ENCODE measurements at regions not wholly inside any gene's neighbourhood (a gene's known extent, or its start where the extent isn't known, plus 50 kb on each side); places are given as distances from the start of the nearest gene placed in this dataset.

GRCh38 chr20:57804470-57805250 lies 94.8 kb upstream of the PMEPA1 start:
- no peak for TF ChIP-seq CTCF (IDR thresholded peaks at IDR 0.05; ENCODE audit: low read depth, low read length)
- ChIA-PET CTCF (no interaction called here), POLR2A (no interaction called here)
- no peak overlapping the region for H3K4me3 ChIP-seq (ENCODE audit: low read depth, low read length)
- H3K9me3 ChIP-seq (ENCODE audit: control insufficient read depth, insufficient read depth, low read length): no peaks in the 10 kb centered on the region; the same call in 1 of the 2 replicates
- H3K27ac ChIP-seq (ENCODE audit: low read depth, low read length): no peak overlapping the region
- H3K27me3 ChIP-seq (ENCODE audit: control insufficient read depth, insufficient read depth, low read length): peaks cover 16% of the 10 kb centered on the region
- DNase-seq (ENCODE audit: low read depth, low spot score): no peak

GRCh38 chr20:57803508-57804005 lies 93.7 kb upstream of the PMEPA1 start:
- ChIA-PET POLR2A (no interaction called here), CTCF (no interaction called here)
- no peaks in the 10 kb centered on the region; the same call in 1 of the 2 replicates for H3K9me3 ChIP-seq (ENCODE audit: control insufficient read depth, insufficient read depth, low read length)
- DNase-seq (ENCODE audit: low read depth, low spot score): no peak
- H3K27me3 ChIP-seq (ENCODE audit: control insufficient read depth, insufficient read depth, low read length): peaks cover 16% of the 10 kb centered on the region
- H3K27ac ChIP-seq (ENCODE audit: low read depth, low read length): no peak overlapping the region
- no peak overlapping the region for H3K4me3 ChIP-seq (ENCODE audit: low read depth, low read length)
- TF ChIP-seq CTCF (IDR thresholded peaks at IDR 0.05; ENCODE audit: low read depth, low read length): no peak

GRCh38 chr20:57802765-57803507 lies 93.1 kb upstream of the PMEPA1 start:
- no peak for DNase-seq (ENCODE audit: low read depth, low spot score)
- CTCF ChIA-PET: no interaction called here
- TF ChIP-seq CTCF (IDR thresholded peaks at IDR 0.05; ENCODE audit: low read depth, low read length): no peak
- H3K27me3 ChIP-seq (ENCODE audit: control insufficient read depth, insufficient read depth, low read length): peaks cover 12% of the 10 kb centered on the region
- no peak overlapping the region for H3K27ac ChIP-seq (ENCODE audit: low read depth, low read length)
- no peak overlapping the region for H3K4me3 ChIP-seq (ENCODE audit: low read depth, low read length)
- POLR2A ChIA-PET: no interaction called here
- H3K9me3 ChIP-seq (ENCODE audit: control insufficient read depth, insufficient read depth, low read length): no peaks in the 10 kb centered on the region; the same call in 1 of the 2 replicates

- Histone ChIP-seq H3K9me3 (ENCODE audit: control insufficient read depth, insufficient read depth, low read length) (no peaks in the 10 kb centered on the region; the same call in 1 of the 2 replicates), H3K27me3 (ENCODE audit: control insufficient read depth, insufficient read depth, low read length) (peaks cover 9% of the 10 kb centered on the region), H3K4me3 (ENCODE audit: low read depth, low read length) (no peak overlapping the region), H3K27ac (ENCODE audit: low read depth, low read length) (no peak overlapping the region)
- no peak for DNase-seq (ENCODE audit: low read depth, low spot score)
- ChIA-PET CTCF (no interaction called here), POLR2A (no interaction called here)
- no peak for TF ChIP-seq CTCF (IDR thresholded peaks at IDR 0.05; ENCODE audit: low read depth, low read length)
Measured at GRCh38 chr20:57801581-57801980, 91.8 kb upstream of the PMEPA1 start.

Measured in AG04450 (cell line).